VCaP (cell line): ENCODE measurements at regions not wholly inside any gene's neighbourhood (a gene's known extent, or its start where the extent isn't known, plus 50 kb on each side); places are given as distances from the start of the nearest gene placed in this dataset.

Experiments
- H3K27ac ChIP-seq: fragments of 450-650 bp; 2 replicates; pipeline ENCODE4 v1.5.1; 2017
- CTCF ChIP-seq: fragments of 450-650 bp; conservative IDR thresholded peaks from 2 replicates; pipeline ENCODE4 v1.5.1; 2017; ENCODE audit warnings: mild to moderate bottlenecking, moderate library complexity

- H3K27ac ChIP-seq = no peak overlapping the region
- TF ChIP-seq CTCF = no peak
These were observed 266.5 kb upstream of the MTNR1B start for GRCh38 chr11:92702805-92703448.

- no peak overlapping the region for H3K27ac ChIP-seq
- TF ChIP-seq CTCF = no peak
These were observed 266.0 kb upstream of the MTNR1B start for GRCh38 chr11:92703449-92703830.

GRCh38 chr11:92707173-92707619 lies 262.3 kb upstream of the MTNR1B start:
- no peak for TF ChIP-seq CTCF
- peak overlapping the region; percentile 43 for H3K27ac ChIP-seq

- no peak for TF ChIP-seq CTCF
- peak overlapping the region; percentile 43 for H3K27ac ChIP-seq
These were observed 261.8 kb upstream of the MTNR1B start for GRCh38 chr11:92707665-92708064.

GRCh38 chr11:92709329-92709728 lies 260.1 kb upstream of the MTNR1B start:
- TF ChIP-seq CTCF = no peak
- H3K27ac ChIP-seq = no peak overlapping the region

- TF ChIP-seq CTCF = no peak
- H3K27ac ChIP-seq = no peak overlapping the region
These were observed 257.5 kb upstream of the MTNR1B start for GRCh38 chr11:92711926-92712325.

GRCh38 chr11:92714111-92714510 lies 255.3 kb upstream of the MTNR1B start:
- no peak overlapping the region for H3K27ac ChIP-seq
- no peak for TF ChIP-seq CTCF
